LNCaP clone FGC (cell line): ENCODE measurements at regions not wholly inside any gene's neighbourhood (a gene's known extent, or its start where the extent isn't known, plus 50 kb on each side); places are given as distances from the start of the nearest gene placed in this dataset.

Experiments
- DNase-seq: peaks from one replicate; pipeline ENCODE4 v3.0.0-alpha.2; 2011; ENCODE audit warnings: low read depth
- H3K4me3 ChIP-seq: 2 replicates; pipeline ENCODE4 v1.5.1; 2011; ENCODE audit warnings: mild to moderate bottlenecking, low read depth, low read length, control low read depth
- CTCF ChIP-seq: IDR thresholded peaks from 2 replicates; pipeline ENCODE4 v1.5.1; 2012; ENCODE audit warnings: mild to moderate bottlenecking; ENCODE audit not compliant: control insufficient read depth, insufficient read depth; ENCODE audit errors: extremely low read depth

- no peak overlapping the region for H3K4me3 ChIP-seq
- no peak for DNase-seq
- no peak for TF ChIP-seq CTCF
Observed at GRCh38 chr21:27293239-27293638, 326.4 kb upstream of the ADAMTS5 start.

GRCh38 chr21:27292783-27293182, 325.9 kb upstream of the ADAMTS5 start:
- DNase-seq: no peak
- no peak overlapping the region for H3K4me3 ChIP-seq
- no peak for TF ChIP-seq CTCF

GRCh38 chr21:27292229-27292628, 325.3 kb upstream of the ADAMTS5 start:
- no peak for TF ChIP-seq CTCF
- DNase-seq: no peak
- H3K4me3 ChIP-seq: no peak overlapping the region

- no peak for DNase-seq
- H3K4me3 ChIP-seq: no peak overlapping the region
- no peak for TF ChIP-seq CTCF
Observed at GRCh38 chr21:27291006-27291405, 324.1 kb upstream of the ADAMTS5 start.

- no peak for TF ChIP-seq CTCF
- DNase-seq: no peak
Observed at GRCh38 chr21:27290028-27290427, 323.1 kb upstream of the ADAMTS5 start.

GRCh38 chr21:27286760-27287159, 319.9 kb upstream of the ADAMTS5 start:
- no peak for TF ChIP-seq CTCF
- no peak for DNase-seq
- no peak overlapping the region for H3K4me3 ChIP-seq

More at GRCh38 chr21:27290028-27290427, 323.1 kb upstream of the ADAMTS5 start:
- no peak overlapping the region for H3K4me3 ChIP-seq

GRCh38 chr21:27277110-27277509, 310.2 kb upstream of the ADAMTS5 start:
- no peak overlapping the region for H3K4me3 ChIP-seq
- TF ChIP-seq CTCF: no peak
- DNase-seq: no peak
